Neural progenitor cell (in vitro differentiated cells): ENCODE measurements at regions not wholly inside any gene's neighbourhood (a gene's known extent, or its start where the extent isn't known, plus 50 kb on each side); places are given as distances from the start of the nearest gene placed in this dataset.

ENCODE experiments used
- EZH2 ChIP-seq: fragments of 200-600 bp; sonication (generic); IDR thresholded peaks from 2 replicates; pipeline ENCODE4 v1.6.1; 2017; ENCODE audit warnings: antibody characterized with exemption, mild to moderate bottlenecking, moderate library complexity
- EZH2phosphoT487 ChIP-seq: fragments of 200-600 bp; sonication (generic); IDR thresholded peaks from 2 replicates; pipeline ENCODE4 v1.6.1; 2017; ENCODE audit warnings: antibody characterized with exemption
- TF ChIP-seq, protein P1 (sequence below): fragments of 200-600 bp; sonication (generic); IDR thresholded peaks from 2 replicates; pipeline ENCODE4 v1.5.1; 2017; ENCODE audit warnings: antibody characterized with exemption, mild to moderate bottlenecking

DNA sequence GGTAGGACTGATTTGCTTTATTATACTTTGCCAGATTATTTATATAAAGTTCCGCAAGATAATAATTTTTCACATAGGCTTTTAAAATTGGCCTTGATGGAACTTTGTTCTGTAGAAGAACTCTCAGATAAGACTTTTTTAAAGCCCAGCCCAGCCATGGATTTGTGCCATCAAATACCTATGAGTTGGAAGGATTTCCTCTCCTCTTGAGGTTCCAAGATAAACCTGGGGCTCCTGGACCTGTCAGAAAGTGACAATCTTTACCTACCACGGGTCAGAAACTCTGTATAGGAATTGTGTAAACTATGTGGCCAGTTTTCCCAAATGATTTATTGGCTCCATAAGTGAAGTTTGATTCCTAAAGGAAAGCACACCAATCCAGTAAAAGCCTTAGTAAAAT, 271.9 kb upstream of the GRID2 start:
- no peak for TF ChIP-seq EZH2
- TF ChIP-seq, protein P1, sequence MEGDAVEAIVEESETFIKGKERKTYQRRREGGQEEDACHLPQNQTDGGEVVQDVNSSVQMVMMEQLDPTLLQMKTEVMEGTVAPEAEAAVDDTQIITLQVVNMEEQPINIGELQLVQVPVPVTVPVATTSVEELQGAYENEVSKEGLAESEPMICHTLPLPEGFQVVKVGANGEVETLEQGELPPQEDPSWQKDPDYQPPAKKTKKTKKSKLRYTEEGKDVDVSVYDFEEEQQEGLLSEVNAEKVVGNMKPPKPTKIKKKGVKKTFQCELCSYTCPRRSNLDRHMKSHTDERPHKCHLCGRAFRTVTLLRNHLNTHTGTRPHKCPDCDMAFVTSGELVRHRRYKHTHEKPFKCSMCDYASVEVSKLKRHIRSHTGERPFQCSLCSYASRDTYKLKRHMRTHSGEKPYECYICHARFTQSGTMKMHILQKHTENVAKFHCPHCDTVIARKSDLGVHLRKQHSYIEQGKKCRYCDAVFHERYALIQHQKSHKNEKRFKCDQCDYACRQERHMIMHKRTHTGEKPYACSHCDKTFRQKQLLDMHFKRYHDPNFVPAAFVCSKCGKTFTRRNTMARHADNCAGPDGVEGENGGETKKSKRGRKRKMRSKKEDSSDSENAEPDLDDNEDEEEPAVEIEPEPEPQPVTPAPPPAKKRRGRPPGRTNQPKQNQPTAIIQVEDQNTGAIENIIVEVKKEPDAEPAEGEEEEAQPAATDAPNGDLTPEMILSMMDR, result no peak
- no peak for TF ChIP-seq EZH2phosphoT487
